ENCODE measurements at regions not wholly inside any gene's neighbourhood (a gene's known extent, or its start where the extent isn't known, plus 50 kb on each side); places are given as distances from the start of the nearest gene placed in this dataset.

DNA sequence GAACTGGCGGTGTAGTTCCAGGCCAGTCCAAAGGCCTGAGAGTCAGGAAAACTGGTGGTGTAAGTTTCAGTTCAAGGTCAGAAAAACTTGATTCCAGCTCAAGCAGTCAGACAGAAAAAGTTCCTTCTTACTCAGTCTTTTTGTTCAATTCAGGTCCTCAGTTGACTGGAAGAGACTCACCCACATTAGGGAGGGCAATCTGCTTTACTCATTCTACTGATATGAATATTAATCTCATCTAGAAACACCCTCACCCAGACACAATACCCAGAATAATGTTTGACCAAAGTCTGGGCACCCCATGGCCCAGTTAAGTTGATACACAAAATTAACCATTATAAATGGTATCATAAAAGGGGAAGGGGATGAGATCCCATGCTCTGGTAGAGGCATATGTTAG, 50.1 kb upstream of the LTA4H start:
- TF ChIP-seq, protein P1, sequence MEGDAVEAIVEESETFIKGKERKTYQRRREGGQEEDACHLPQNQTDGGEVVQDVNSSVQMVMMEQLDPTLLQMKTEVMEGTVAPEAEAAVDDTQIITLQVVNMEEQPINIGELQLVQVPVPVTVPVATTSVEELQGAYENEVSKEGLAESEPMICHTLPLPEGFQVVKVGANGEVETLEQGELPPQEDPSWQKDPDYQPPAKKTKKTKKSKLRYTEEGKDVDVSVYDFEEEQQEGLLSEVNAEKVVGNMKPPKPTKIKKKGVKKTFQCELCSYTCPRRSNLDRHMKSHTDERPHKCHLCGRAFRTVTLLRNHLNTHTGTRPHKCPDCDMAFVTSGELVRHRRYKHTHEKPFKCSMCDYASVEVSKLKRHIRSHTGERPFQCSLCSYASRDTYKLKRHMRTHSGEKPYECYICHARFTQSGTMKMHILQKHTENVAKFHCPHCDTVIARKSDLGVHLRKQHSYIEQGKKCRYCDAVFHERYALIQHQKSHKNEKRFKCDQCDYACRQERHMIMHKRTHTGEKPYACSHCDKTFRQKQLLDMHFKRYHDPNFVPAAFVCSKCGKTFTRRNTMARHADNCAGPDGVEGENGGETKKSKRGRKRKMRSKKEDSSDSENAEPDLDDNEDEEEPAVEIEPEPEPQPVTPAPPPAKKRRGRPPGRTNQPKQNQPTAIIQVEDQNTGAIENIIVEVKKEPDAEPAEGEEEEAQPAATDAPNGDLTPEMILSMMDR (IDR thresholded peaks at IDR 0.05): no peak
- no peak for TF ChIP-seq POLR2A (IDR thresholded peaks at IDR 0.05)

Measured in Peyer's patch (tissue), 4 donors.